ENCODE measurements at regions not wholly inside any gene's neighbourhood (a gene's known extent, or its start where the extent isn't known, plus 50 kb on each side); places are given as distances from the start of the nearest gene placed in this dataset.

DNA sequence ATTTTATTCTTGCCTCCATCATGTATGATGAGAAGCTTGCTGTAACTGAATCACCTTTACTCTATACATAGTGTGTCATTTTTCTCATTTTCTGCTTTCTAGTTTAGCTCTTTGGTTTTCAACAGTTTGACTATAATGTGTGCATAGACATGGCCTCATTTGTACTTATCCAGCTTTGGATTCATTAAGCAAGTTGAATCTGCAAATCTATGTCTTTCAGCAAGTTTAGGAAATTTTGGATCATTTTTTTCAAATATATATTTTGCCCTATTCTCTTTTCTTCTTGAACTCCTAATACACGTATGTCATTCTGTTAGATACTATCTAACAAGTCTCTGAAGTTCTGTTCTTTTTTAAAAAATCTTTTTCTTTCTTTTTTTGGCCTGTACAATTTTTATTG is 57.8 kb downstream of the PRLHR start:
- Mint-ChIP-seq H3K4me1 (no peaks in the 10 kb centered on the region), H3K36me3 (ENCODE audit: low read depth) (no peaks in the 10 kb centered on the region), H3K9me3 (peaks cover 14% of the 10 kb centered on the region), H3K27ac (no peak overlapping the region), H3K27me3 (ENCODE audit: low read depth, poor library complexity) (peaks cover 17% of the 10 kb centered on the region), H3K4me3 (no peak overlapping the region)
- DNase-seq: no peak
- TF ChIP-seq, protein P1, sequence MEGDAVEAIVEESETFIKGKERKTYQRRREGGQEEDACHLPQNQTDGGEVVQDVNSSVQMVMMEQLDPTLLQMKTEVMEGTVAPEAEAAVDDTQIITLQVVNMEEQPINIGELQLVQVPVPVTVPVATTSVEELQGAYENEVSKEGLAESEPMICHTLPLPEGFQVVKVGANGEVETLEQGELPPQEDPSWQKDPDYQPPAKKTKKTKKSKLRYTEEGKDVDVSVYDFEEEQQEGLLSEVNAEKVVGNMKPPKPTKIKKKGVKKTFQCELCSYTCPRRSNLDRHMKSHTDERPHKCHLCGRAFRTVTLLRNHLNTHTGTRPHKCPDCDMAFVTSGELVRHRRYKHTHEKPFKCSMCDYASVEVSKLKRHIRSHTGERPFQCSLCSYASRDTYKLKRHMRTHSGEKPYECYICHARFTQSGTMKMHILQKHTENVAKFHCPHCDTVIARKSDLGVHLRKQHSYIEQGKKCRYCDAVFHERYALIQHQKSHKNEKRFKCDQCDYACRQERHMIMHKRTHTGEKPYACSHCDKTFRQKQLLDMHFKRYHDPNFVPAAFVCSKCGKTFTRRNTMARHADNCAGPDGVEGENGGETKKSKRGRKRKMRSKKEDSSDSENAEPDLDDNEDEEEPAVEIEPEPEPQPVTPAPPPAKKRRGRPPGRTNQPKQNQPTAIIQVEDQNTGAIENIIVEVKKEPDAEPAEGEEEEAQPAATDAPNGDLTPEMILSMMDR (IDR thresholded peaks at IDR 0.05): no peak

DNA sequence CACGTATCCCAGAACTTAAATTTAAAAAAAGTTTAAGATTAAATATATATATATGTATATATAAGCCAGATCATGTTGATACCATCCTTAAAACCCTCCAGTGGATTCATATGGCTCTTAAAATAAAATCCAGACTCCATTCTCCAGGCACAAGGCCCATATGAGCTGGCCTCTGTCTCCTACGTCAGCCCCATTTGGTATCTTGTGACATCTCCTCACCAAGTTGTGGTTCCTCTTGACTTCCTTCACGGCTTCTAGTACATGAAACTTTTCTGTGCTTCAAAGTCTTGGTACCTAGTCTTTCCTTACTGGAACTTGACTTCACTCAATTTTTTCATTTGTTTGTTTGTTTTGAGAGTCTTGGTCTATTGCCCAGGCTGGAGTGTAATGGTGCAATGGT is 61.3 kb downstream of the PRLHR start:
- Mint-ChIP-seq H3K4me3 (no peak overlapping the region), H3K9me3 (peaks cover 14% of the 10 kb centered on the region), H3K36me3 (ENCODE audit: low read depth) (no peaks in the 10 kb centered on the region), H3K27me3 (ENCODE audit: low read depth, poor library complexity) (peaks cover 2% of the 10 kb centered on the region), H3K27ac (no peak overlapping the region), H3K4me1 (no peaks in the 10 kb centered on the region)
- no peak for DNase-seq
- TF ChIP-seq, protein P1 (IDR thresholded peaks at IDR 0.05): no peak

DNA sequence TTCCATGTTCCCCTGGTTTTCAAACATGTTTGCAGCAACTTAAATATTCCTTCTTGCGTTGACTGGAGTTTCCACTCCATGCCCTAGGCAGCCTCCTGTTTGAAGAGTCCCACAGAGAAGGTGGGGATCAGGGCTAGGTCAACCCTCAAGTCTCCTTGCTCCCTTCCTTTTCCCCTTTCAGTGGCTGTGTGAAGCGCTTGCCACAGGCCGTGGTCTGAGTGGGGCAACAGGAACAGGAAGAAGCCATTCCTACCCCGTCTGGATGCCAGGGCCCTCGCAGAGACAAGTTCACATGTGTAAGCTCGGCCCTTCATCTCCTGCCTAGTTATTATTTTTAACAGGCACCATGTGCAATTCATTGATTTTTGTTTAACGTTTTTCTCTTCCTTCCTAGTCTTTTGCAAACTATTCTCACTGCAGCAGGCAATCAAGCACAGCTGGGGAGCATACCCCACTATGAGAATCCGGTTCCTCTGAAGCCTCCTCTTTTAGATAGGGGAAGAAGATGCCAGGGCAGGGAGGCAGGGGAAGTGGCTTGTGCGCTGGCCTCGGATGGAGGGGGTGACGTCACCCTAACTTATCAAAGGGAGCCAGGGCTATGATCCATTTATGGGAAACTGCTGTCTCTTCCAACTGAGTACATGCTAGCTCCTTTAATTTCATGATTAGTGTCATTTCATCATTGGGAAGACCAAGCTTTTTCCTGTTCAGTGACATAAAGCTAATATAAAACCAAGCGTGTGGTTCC is 64.2 kb downstream of the PRLHR start:
- Mint-ChIP-seq H3K27ac (no peak overlapping the region), H3K4me3 (no peak overlapping the region), H3K27me3 (ENCODE audit: low read depth, poor library complexity) (peaks cover 2% of the 10 kb centered on the region), H3K36me3 (ENCODE audit: low read depth) (no peaks in the 10 kb centered on the region), H3K4me1 (no peaks in the 10 kb centered on the region), H3K9me3 (no peaks in the 10 kb centered on the region)
- TF ChIP-seq, protein P1 (IDR thresholded peaks at IDR 0.05): no peak
- no peak for DNase-seq

DNA sequence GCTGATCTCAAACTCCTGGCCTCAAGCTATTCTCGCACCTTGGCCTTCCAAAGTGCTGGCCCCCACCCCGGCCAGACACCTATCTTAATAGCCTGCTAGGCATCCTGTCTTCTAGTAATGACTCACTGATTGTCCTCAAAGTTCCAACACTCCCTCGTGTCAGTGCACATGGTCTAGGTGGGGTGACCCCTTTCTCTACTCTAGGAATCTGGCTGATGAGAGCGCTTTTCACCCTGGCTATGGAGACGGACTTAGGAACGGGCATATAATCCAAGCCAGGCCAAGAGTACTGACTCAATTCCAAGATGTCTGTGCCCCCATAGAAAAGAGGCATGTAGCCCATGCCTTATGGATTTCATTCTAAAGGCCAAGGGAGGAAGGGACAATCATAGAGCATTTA is 67.0 kb downstream of the PRLHR start:
- TF ChIP-seq, protein P1 (IDR thresholded peaks at IDR 0.05): no peak
- no peak overlapping the region for H3K4me3 Mint-ChIP-seq
- H3K27me3 Mint-ChIP-seq (ENCODE audit: low read depth, poor library complexity): peaks cover 4% of the 10 kb centered on the region
- no peaks in the 10 kb centered on the region for H3K4me1 Mint-ChIP-seq
- no peaks in the 10 kb centered on the region for H3K36me3 Mint-ChIP-seq (ENCODE audit: low read depth)
- H3K9me3 Mint-ChIP-seq: no peaks in the 10 kb centered on the region
- no peak overlapping the region for H3K27ac Mint-ChIP-seq
- no peak for DNase-seq

DNA sequence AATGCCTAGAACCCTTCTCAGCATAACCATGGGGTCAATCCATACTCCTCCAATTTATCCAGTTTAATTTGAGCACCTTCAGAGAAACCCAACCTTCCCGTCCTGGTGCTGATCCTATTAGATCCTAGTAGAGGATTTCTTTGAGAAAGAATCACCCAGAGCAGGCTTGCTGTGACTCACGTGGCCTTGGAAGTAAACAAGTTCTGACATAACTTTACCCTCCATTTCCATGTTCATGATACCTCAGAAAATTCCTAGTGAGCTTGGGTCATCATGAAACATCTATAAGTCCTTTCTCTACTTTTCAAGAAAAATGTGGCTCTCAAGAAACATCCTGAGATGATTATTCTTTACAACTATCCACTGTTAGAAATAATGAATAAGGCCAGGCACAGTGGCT is 71.7 kb downstream of the PRLHR start:
- Mint-ChIP-seq H3K27me3 (ENCODE audit: low read depth, poor library complexity) (peaks cover 4% of the 10 kb centered on the region), H3K36me3 (ENCODE audit: low read depth) (no peaks in the 10 kb centered on the region), H3K27ac (no peak overlapping the region), H3K9me3 (peaks cover under 1% of the 10 kb centered on the region), H3K4me1 (no peaks in the 10 kb centered on the region), H3K4me3 (no peak overlapping the region)
- DNase-seq: no peak
- TF ChIP-seq, protein P1 (IDR thresholded peaks at IDR 0.05): no peak
